ENCODE measurements at regions not wholly inside any gene's neighbourhood (a gene's known extent, or its start where the extent isn't known, plus 50 kb on each side); places are given as distances from the start of the nearest gene placed in this dataset.

- TF ChIP-seq MAFK (IDR thresholded peaks at IDR 0.05; ENCODE audit: low read depth, low read length) (no peak), POLR2AphosphoS5 (IDR thresholded peaks at IDR 0.05; ENCODE audit: low read depth, low read length) (no peak), HDAC6 (IDR thresholded peaks at IDR 0.05; ENCODE audit: low read depth, low read length) (no peak), POLR2A (IDR thresholded peaks at IDR 0.05; ENCODE audit: control extremely low read depth in 1 of 2, low read depth in 2 of 2, low read length in 2 of 2) (no peak), CTCF (IDR thresholded peaks at IDR 0.05; ENCODE audit: control extremely low read depth in 1 of 3, insufficient read depth in 1 of 3, low read depth in 1 of 3, low read length in 3 of 3) (no peak), ATF2 (IDR thresholded peaks at IDR 0.05; ENCODE audit: low read length) (no peak), MAX (IDR thresholded peaks at IDR 0.05) (no peak), EP300 (IDR thresholded peaks at IDR 0.05; ENCODE audit: borderline replicate concordance in 1 of 2, low read depth in 2 of 2, low read length in 2 of 2) (no peak), EZH2 (IDR thresholded peaks at IDR 0.05; ENCODE audit: low read depth, low read length, severe bottlenecking) (no peak), RAD21 (IDR thresholded peaks at IDR 0.05 in 1 of 2, conservative IDR thresholded peaks at IDR 0.05 in 1 of 2; ENCODE audit: low read depth in 2 of 2, low read length in 2 of 2) (no peak), GABPA (IDR thresholded peaks at IDR 0.05; ENCODE audit: borderline replicate concordance, insufficient read depth, low read length) (no peak)
Observed at GRCh38 chr5:130476325-130476724, 572.1 kb downstream of the CHSY3 start.

All from H1 (cell line).